ENCODE measurements at regions not wholly inside any gene's neighbourhood (a gene's known extent, or its start where the extent isn't known, plus 50 kb on each side); places are given as distances from the start of the nearest gene placed in this dataset.

DNA sequence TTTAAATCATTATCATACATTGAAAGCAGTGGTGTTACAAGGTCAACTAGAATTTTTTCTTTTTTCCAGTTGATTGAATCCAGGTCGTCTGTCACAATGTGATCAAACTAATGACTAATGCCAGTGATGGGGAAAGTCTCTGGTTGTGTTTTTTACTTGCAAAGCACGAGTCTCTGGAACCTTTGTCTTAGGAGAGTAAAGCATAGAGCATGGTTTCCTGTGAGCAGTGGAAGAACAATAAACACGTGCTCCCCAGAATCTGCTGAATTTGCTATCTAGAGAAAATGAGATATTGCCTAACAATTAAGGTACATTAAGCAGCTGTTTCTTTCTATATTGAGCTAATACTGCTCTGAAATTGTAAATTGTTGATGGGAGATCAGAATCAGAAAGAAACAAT lies 1332.4 kb upstream of the TMEFF2 start:
- Mint-ChIP-seq H3K4me1 (ENCODE audit: low read depth, unreplicated experiment) (no peaks in the 10 kb centered on the region), H3K4me3 (ENCODE audit: unreplicated experiment) (no peak overlapping the region), H3K27ac (ENCODE audit: unreplicated experiment) (no peak overlapping the region), H3K27me3 (ENCODE audit: insufficient read depth, unreplicated experiment) (no peaks in the 10 kb centered on the region), H3K9me3 (ENCODE audit: unreplicated experiment) (peaks cover 10% of the 10 kb centered on the region), H3K36me3 (ENCODE audit: insufficient read depth, unreplicated experiment) (no peaks in the 10 kb centered on the region)
- ChIA-PET CTCF (no interaction called here), POLR2A (no interaction called here)
- BruUV-seq (replicated peaks): no TSS peak
- TF ChIP-seq, protein P1, sequence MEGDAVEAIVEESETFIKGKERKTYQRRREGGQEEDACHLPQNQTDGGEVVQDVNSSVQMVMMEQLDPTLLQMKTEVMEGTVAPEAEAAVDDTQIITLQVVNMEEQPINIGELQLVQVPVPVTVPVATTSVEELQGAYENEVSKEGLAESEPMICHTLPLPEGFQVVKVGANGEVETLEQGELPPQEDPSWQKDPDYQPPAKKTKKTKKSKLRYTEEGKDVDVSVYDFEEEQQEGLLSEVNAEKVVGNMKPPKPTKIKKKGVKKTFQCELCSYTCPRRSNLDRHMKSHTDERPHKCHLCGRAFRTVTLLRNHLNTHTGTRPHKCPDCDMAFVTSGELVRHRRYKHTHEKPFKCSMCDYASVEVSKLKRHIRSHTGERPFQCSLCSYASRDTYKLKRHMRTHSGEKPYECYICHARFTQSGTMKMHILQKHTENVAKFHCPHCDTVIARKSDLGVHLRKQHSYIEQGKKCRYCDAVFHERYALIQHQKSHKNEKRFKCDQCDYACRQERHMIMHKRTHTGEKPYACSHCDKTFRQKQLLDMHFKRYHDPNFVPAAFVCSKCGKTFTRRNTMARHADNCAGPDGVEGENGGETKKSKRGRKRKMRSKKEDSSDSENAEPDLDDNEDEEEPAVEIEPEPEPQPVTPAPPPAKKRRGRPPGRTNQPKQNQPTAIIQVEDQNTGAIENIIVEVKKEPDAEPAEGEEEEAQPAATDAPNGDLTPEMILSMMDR (IDR thresholded peaks at IDR 0.05; ENCODE audit: insufficient read depth in 1 of 2, low read depth in 1 of 2, low read length in 1 of 2, severe bottlenecking in 1 of 2, unreplicated experiment in 1 of 2): no peak
- no peak overlapping the region for H3K4me3 ChIP-seq (ENCODE audit: low read depth, low read length)
- intact Hi-C loops (cut with micrococcal nuclease; ENCODE audit: unreplicated experiment): no loop called here
- 0 out of 2 replicates have a peak, but pooled peaks cover 4% of the 10 kb centered on the region for H3K4me1 ChIP-seq
- H3K9me3 ChIP-seq: no peaks in the 10 kb centered on the region; the same call in 1 of the 2 replicates
- DNase-seq: no peak
- H3K27me3 ChIP-seq (replicated peaks; ENCODE audit: control insufficient read depth, insufficient read depth, low read length): no peaks in the 10 kb centered on the region
- H3K36me3 ChIP-seq (ENCODE audit: control insufficient read depth, insufficient read depth, low read length): no peaks in the 10 kb centered on the region

DNA sequence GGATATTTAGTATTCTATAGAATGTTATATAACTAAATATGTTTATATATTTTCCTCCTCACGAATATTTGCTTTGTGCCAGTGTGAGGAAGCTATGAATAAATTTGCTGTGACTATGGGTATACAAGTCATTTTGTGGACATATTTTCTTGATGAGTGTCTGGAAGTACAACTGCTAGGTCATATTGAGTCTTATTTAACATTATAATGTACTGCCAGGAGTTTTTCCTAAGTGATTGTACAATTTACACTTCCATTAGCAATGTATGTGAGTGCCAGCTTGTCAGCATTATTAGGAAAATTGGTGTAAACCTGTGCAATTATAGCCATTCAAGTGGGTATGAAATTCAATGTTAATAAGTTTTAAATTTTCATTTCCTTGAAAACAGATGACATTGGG lies 1328.9 kb upstream of the TMEFF2 start:
- DNase-seq: no peak
- Mint-ChIP-seq H3K27me3 (ENCODE audit: insufficient read depth, unreplicated experiment) (no peaks in the 10 kb centered on the region), H3K27ac (ENCODE audit: unreplicated experiment) (no peak overlapping the region), H3K4me3 (ENCODE audit: unreplicated experiment) (no peak overlapping the region), H3K36me3 (ENCODE audit: insufficient read depth, unreplicated experiment) (peaks cover under 1% of the 10 kb centered on the region), H3K4me1 (ENCODE audit: low read depth, unreplicated experiment) (peaks cover 11% of the 10 kb centered on the region), H3K9me3 (ENCODE audit: unreplicated experiment) (peaks cover 23% of the 10 kb centered on the region)
- POLR2A ChIA-PET: no interaction called here
- intact Hi-C loops (cut with micrococcal nuclease; ENCODE audit: unreplicated experiment): no loop called here
- Histone ChIP-seq H3K4me1 (0 out of 2 replicates have a peak, but pooled peaks cover 9% of the 10 kb centered on the region), H3K9me3 (no peaks in the 10 kb centered on the region; the same call in 1 of the 2 replicates), H3K4me3 (ENCODE audit: low read depth, low read length) (no peak overlapping the region), H3K36me3 (ENCODE audit: control insufficient read depth, insufficient read depth, low read length) (no peaks in the 10 kb centered on the region), H3K27me3 (replicated peaks; ENCODE audit: control insufficient read depth, insufficient read depth, low read length) (no peaks in the 10 kb centered on the region)
- TF ChIP-seq, protein P1 (IDR thresholded peaks at IDR 0.05; ENCODE audit: insufficient read depth in 1 of 2, low read depth in 1 of 2, low read length in 1 of 2, severe bottlenecking in 1 of 2, unreplicated experiment in 1 of 2): no peak
- CTCF ChIA-PET: no interaction called here
- BruUV-seq (replicated peaks): no TSS peak

DNA sequence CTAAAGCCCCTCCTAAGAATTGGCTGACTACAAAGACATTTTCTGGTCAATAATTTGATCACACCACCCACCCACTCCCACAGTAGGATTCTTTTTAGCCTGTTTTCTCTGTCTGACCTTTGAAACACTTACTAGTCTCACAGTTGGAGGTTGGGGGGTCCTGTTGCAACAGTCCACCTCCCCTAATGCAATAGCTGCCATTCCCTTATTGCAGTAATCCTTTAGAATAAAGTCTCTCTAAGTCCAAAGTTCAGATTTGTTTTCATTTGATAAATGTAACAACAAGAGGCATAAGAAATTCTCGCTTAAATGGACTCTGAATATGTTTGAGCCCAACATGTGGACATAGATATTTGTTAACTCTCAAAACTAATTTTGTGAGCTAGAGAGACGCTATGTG lies 1326.8 kb upstream of the TMEFF2 start:
- CTCF ChIA-PET: no interaction called here
- DNase-seq: no peak
- Mint-ChIP-seq H3K27ac (ENCODE audit: unreplicated experiment) (no peak overlapping the region), H3K36me3 (ENCODE audit: insufficient read depth, unreplicated experiment) (peaks cover 6% of the 10 kb centered on the region), H3K4me1 (ENCODE audit: low read depth, unreplicated experiment) (peaks cover 17% of the 10 kb centered on the region), H3K27me3 (ENCODE audit: insufficient read depth, unreplicated experiment) (no peaks in the 10 kb centered on the region), H3K9me3 (ENCODE audit: unreplicated experiment) (peaks cover 39% of the 10 kb centered on the region), H3K4me3 (ENCODE audit: unreplicated experiment) (no peak overlapping the region)
- intact Hi-C loops (cut with micrococcal nuclease; ENCODE audit: unreplicated experiment): no loop called here
- no TSS peak for BruUV-seq (replicated peaks)
- peaks cover 28% of the 10 kb centered on the region for H3K4me1 ChIP-seq
- no peaks in the 10 kb centered on the region for H3K27me3 ChIP-seq (replicated peaks; ENCODE audit: control insufficient read depth, insufficient read depth, low read length)
- POLR2A ChIA-PET: no interaction called here
- H3K4me3 ChIP-seq (ENCODE audit: low read depth, low read length): no peak overlapping the region
- TF ChIP-seq, protein P1 (IDR thresholded peaks at IDR 0.05; ENCODE audit: insufficient read depth in 1 of 2, low read depth in 1 of 2, low read length in 1 of 2, severe bottlenecking in 1 of 2, unreplicated experiment in 1 of 2): no peak
- no peaks in the 10 kb centered on the region for H3K36me3 ChIP-seq (ENCODE audit: control insufficient read depth, insufficient read depth, low read length)
- peaks cover 9% of the 10 kb centered on the region for H3K9me3 ChIP-seq
